SK-N-MC (cell line): ENCODE measurements at regions not wholly inside any gene's neighbourhood (a gene's known extent, or its start where the extent isn't known, plus 50 kb on each side); places are given as distances from the start of the nearest gene placed in this dataset.

Experiments
- EZH2 ChIP-seq: fragments of 200-600 bp; sonication (generic); IDR thresholded peaks from one replicate; pipeline ENCODE4 v1.6.1; 2017; ENCODE audit warnings: antibody characterized with exemption
- POLR2AphosphoS5 ChIP-seq: IDR thresholded peaks from 2 replicates; pipeline ENCODE4 v1.6.1; 2012; ENCODE audit warnings: mild to moderate bottlenecking, low read depth, low read length, borderline replicate concordance

DNA sequence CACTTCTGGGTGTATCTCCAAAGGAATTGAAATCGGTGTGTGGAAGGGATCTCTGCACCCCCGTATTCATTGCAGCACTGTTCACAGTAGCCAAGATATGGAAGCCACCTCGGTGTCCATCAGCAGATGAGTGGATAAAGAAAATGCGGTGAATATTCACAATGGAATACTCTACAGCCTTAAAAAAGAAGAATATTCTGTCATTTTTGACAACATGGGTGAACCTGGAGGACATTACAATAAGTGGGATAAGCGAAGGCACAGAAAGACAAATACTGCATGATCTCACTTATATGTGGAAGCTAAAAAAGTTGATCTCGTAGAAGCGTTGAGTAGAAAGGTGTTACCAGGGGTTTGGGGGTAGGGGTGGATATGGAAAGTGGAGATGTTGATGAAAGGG is 111.9 kb downstream of the BEGAIN start:
- TF ChIP-seq POLR2AphosphoS5 (no peak), EZH2 (no peak)
